Right lobe of liver (tissue), 6 donors: ENCODE measurements at regions not wholly inside any gene's neighbourhood (a gene's known extent, or its start where the extent isn't known, plus 50 kb on each side); places are given as distances from the start of the nearest gene placed in this dataset.

ENCODE experiments used
- ATAC-seq, 4 donors: fragments of 200-7000 bp; cut with Tn5 transposase; one replicate each; pipeline ENCODE4 v1.9.1; 2020; ENCODE audit warnings: mild to moderate bottlenecking in 4 of 4, moderate library complexity in 4 of 4
- DNase-seq, 3 donors: peaks; one replicate each; pipeline ENCODE4 v3.0.0-alpha.2; 2020
- H3K27ac ChIP-seq, 3 donors: fragments of 200-600 bp; one replicate each; pipeline ENCODE4 v1.8.0; 2022
- H3K27me3 ChIP-seq, 2 donors: fragments of 200-600 bp; one replicate each; pipeline ENCODE4 v1.8.0; 2022
- H3K36me3 ChIP-seq, 4 donors: fragments of 200-600 bp; sonication (generic) in 1 of 4; one replicate each; pipeline versions ENCODE4 v1.5.1 to v1.8.0; 2017 to 2022; ENCODE audit warnings: control low read depth in 1 of 4
- H3K4me1 ChIP-seq, 4 donors: fragments of 200-600 bp; sonication (generic) in 1 of 4; one replicate each; pipeline versions ENCODE4 v1.5.1 to v1.8.0; 2017 to 2022; ENCODE audit warnings: control low read depth in 1 of 4
- H3K4me3 ChIP-seq, 3 donors: fragments of 200-600 bp; one replicate each; pipeline ENCODE4 v1.8.0; 2022
- H3K9me3 ChIP-seq, 4 donors: fragments of 200-600 bp; sonication (generic) in 1 of 4; one replicate each; pipeline versions ENCODE4 v1.5.1 to v1.8.0; 2017 to 2022; ENCODE audit warnings: control low read depth in 1 of 4
- CTCF ChIP-seq, 4 donors: fragments of 200-600 bp in 3 of 4; fragments of 450-650 bp in 1 of 4; IDR thresholded peaks; one replicate each; pipeline versions ENCODE4 v1.5.1 to v1.8.0; 2016 to 2022; ENCODE audit warnings: antibody characterized with exemption in 4 of 4, mild to moderate bottlenecking in 2 of 4
- POLR2A ChIP-seq: fragments of 450-650 bp; IDR thresholded peaks from one replicate; pipeline ENCODE4 v1.6.1; 2017; ENCODE audit warnings: antibody characterized with exemption, mild to moderate bottlenecking
- WGBS: methylation state at CpG from one replicate; pipeline ENCODE4 v1.1.6; 2018; ENCODE audit warnings: low coverage, low lambda C conversion rate; ENCODE audit not compliant: insufficient coverage; ENCODE audit errors: missing lambda C conversion rate; 5-methylcytosine and 5-hydroxymethylcytosine counted together
- intact Hi-C, 2 donors: fragments of 100-400 bp; cut with DNase I; formaldehyde crosslinking; loops; one replicate each; pipeline versions ENCODE4 v1.11.2 to v1.14.1; 2022
- donor health status: DM: no; HTN: yes; CAD: no.
- donor health status: DM: no; HTN: no; CAD: no.
- donor health status: DM: no; HTN: no; CAD: no.
- donor health status: DM: no; HTN: yes; CAD: no.
- donor health status: DM: no; HTN: yes; CAD: no.

- Histone ChIP-seq H3K27ac (no peak overlapping the region), H3K36me3 (no peaks in the 10 kb centered on the region), H3K4me1 (no peaks in the 10 kb centered on the region), H3K4me3 (no peak overlapping the region), H3K9me3 (no peaks in the 10 kb centered on the region), H3K27me3 (no peaks in the 10 kb centered on the region)
- no peak for DNase-seq
- ATAC-seq = no peak
- 80% methylated on average over 2 of the region's 2 CpGs for WGBS
- intact Hi-C loops = no loop called here
- TF ChIP-seq POLR2A (no peak), CTCF (IDR thresholded peaks at IDR 0.05) (no peak)
Observed at GRCh38 chr3:66744986-66745385, 244.2 kb upstream of the LRIG1 start.

- H3K27me3 ChIP-seq = no peaks in the 10 kb centered on the region
- 73% methylated on average over 5 of the region's 6 CpGs for WGBS
- H3K4me3 ChIP-seq = no peak overlapping the region
- H3K27ac ChIP-seq = no peak overlapping the region
- no peaks in the 10 kb centered on the region for H3K36me3 ChIP-seq
- H3K4me1 ChIP-seq = no peaks in the 10 kb centered on the region
- H3K9me3 ChIP-seq = no peaks in the 10 kb centered on the region
- intact Hi-C loops = no loop called here
- TF ChIP-seq CTCF (IDR thresholded peaks at IDR 0.05) = no peak
- TF ChIP-seq POLR2A = no peak
- DNase-seq (no peak), ATAC-seq (no peak)
Observed at GRCh38 chr3:66747261-66747660, 246.4 kb upstream of the LRIG1 start.

GRCh38 chr3:66747696-66748095 is 246.9 kb upstream of the LRIG1 start:
- Histone ChIP-seq H3K27me3 (no peaks in the 10 kb centered on the region), H3K4me1 (no peaks in the 10 kb centered on the region), H3K27ac (no peak overlapping the region), H3K4me3 (no peak overlapping the region), H3K36me3 (no peaks in the 10 kb centered on the region), H3K9me3 (no peaks in the 10 kb centered on the region)
- ATAC-seq = no peak
- intact Hi-C loops = no loop called here
- WGBS = 71% methylated on average over 3 of the region's 4 CpGs
- TF ChIP-seq POLR2A = no peak
- TF ChIP-seq CTCF (IDR thresholded peaks at IDR 0.05) = no peak
- no peak for DNase-seq

- Histone ChIP-seq H3K9me3 (no peaks in the 10 kb centered on the region), H3K27me3 (no peaks in the 10 kb centered on the region), H3K4me3 (no peak overlapping the region), H3K36me3 (no peaks in the 10 kb centered on the region), H3K4me1 (no peaks in the 10 kb centered on the region), H3K27ac (no peak overlapping the region)
- WGBS = 61% methylated on average over 2 of the region's 2 CpGs
- intact Hi-C loops = no loop called here
- no peak for ATAC-seq
- TF ChIP-seq POLR2A = no peak
- no peak for TF ChIP-seq CTCF (IDR thresholded peaks at IDR 0.05)
- no peak for DNase-seq
Observed at GRCh38 chr3:66748175-66748876, 247.5 kb upstream of the LRIG1 start.

GRCh38 chr3:66751842-66752241 is 246.3 kb upstream of the KBTBD8 start:
- Histone ChIP-seq H3K4me1 (no peaks in the 10 kb centered on the region), H3K27ac (no peak overlapping the region), H3K27me3 (no peaks in the 10 kb centered on the region), H3K9me3 (no peaks in the 10 kb centered on the region), H3K4me3 (no peak overlapping the region), H3K36me3 (no peaks in the 10 kb centered on the region)
- DNase-seq = no peak
- WGBS = 90% methylated on average over 3 of the region's 3 CpGs
- intact Hi-C loops = no loop called here
- no peak for TF ChIP-seq CTCF (IDR thresholded peaks at IDR 0.05)
- TF ChIP-seq POLR2A = no peak
- ATAC-seq = no peak
